ENCODE measurements at regions not wholly inside any gene's neighbourhood (a gene's known extent, or its start where the extent isn't known, plus 50 kb on each side); places are given as distances from the start of the nearest gene placed in this dataset.

DNA sequence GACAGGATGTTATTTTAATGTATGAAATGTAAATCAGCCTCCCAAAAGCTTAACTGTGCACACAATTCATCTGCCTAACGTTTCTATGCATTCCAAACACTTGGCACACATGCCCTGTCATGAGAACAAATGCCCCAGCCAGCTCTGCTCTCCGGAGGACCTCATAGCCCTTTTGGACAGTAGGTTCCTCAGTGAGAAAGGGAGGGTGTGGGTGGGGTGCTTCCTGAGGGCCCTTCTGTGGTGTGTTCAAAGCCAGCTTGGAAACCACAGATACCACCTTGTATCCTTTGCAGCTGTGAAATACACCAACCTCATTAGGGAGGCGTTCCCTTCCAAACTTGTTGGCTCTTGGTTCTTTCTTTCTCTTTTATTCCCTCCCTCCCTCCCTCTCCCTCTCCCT, 102.2 kb upstream of the ASB18 start:
- H3K4me1 ChIP-seq (ENCODE audit: control insufficient read depth in 1 of 2, insufficient read depth in 2 of 2, low read length in 2 of 2): no peaks in the 10 kb centered on the region
- DNase-seq (ENCODE audit: low read depth, low spot score): no peak
- H3K79me2 ChIP-seq (ENCODE audit: insufficient read depth, low read length): no peaks in the 10 kb centered on the region
- H4K20me1 ChIP-seq (ENCODE audit: insufficient read depth): no peaks in the 10 kb centered on the region
- no TSS peak for BruUV-seq (replicated peaks)
- peaks cover 73% of the 10 kb centered on the region for H3K27me3 ChIP-seq (ENCODE audit: insufficient read depth, low read length)
- H3K9me3 ChIP-seq (ENCODE audit: control insufficient read depth in 1 of 2, insufficient read depth in 1 of 2, low read depth in 1 of 2, low read length in 2 of 2): no peaks in the 10 kb centered on the region
- no peak overlapping the region for H3K27ac ChIP-seq (ENCODE audit: low read depth, low read length)
- no peak overlapping the region for H2AFZ ChIP-seq (ENCODE audit: low read depth, low read length, poor library complexity, severe bottlenecking)
- no peak overlapping the region for H3K4me3 ChIP-seq (replicated peaks in 1 of 2; ENCODE audit: low read depth in 1 of 2, low read length in 2 of 2)
- H3K9me2 ChIP-seq (ENCODE audit: insufficient read depth): no peaks in the 10 kb centered on the region
- no peaks in the 10 kb centered on the region; a peak in 1 of 4 replicates for H3K36me3 ChIP-seq (ENCODE audit: control insufficient read depth in 1 of 2, insufficient read depth in 2 of 2, low read length in 2 of 2)
- no peak overlapping the region for H3K4me2 ChIP-seq (ENCODE audit: low read length)
- TF ChIP-seq POLR2A (IDR thresholded peaks at IDR 0.05; ENCODE audit: borderline replicate concordance, extremely low read depth, insufficient read depth, insufficient read length) (no peak), RAD21 (IDR thresholded peaks at IDR 0.05; ENCODE audit: low read depth) (no peak), FOSL1 (IDR thresholded peaks at IDR 0.05; ENCODE audit: low read depth) (no peak), SP1 (IDR thresholded peaks at IDR 0.05; ENCODE audit: low read depth) (no peak), EZH2 (IDR thresholded peaks at IDR 0.05) (no peak), SIN3A (IDR thresholded peaks at IDR 0.05; ENCODE audit: low read depth) (no peak), TCF7L2 (IDR thresholded peaks at IDR 0.05; ENCODE audit: borderline replicate concordance, extremely low read depth, insufficient read depth, insufficient read length) (no peak), POLR2AphosphoS5 (IDR thresholded peaks at IDR 0.05; ENCODE audit: low read depth, low read length) (no peak)
- TF ChIP-seq, protein P1, sequence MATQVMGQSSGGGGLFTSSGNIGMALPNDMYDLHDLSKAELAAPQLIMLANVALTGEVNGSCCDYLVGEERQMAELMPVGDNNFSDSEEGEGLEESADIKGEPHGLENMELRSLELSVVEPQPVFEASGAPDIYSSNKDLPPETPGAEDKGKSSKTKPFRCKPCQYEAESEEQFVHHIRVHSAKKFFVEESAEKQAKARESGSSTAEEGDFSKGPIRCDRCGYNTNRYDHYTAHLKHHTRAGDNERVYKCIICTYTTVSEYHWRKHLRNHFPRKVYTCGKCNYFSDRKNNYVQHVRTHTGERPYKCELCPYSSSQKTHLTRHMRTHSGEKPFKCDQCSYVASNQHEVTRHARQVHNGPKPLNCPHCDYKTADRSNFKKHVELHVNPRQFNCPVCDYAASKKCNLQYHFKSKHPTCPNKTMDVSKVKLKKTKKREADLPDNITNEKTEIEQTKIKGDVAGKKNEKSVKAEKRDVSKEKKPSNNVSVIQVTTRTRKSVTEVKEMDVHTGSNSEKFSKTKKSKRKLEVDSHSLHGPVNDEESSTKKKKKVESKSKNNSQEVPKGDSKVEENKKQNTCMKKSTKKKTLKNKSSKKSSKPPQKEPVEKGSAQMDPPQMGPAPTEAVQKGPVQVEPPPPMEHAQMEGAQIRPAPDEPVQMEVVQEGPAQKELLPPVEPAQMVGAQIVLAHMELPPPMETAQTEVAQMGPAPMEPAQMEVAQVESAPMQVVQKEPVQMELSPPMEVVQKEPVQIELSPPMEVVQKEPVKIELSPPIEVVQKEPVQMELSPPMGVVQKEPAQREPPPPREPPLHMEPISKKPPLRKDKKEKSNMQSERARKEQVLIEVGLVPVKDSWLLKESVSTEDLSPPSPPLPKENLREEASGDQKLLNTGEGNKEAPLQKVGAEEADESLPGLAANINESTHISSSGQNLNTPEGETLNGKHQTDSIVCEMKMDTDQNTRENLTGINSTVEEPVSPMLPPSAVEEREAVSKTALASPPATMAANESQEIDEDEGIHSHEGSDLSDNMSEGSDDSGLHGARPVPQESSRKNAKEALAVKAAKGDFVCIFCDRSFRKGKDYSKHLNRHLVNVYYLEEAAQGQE (IDR thresholded peaks at IDR 0.05; ENCODE audit: low read depth): no peak
- TF ChIP-seq, protein P2, sequence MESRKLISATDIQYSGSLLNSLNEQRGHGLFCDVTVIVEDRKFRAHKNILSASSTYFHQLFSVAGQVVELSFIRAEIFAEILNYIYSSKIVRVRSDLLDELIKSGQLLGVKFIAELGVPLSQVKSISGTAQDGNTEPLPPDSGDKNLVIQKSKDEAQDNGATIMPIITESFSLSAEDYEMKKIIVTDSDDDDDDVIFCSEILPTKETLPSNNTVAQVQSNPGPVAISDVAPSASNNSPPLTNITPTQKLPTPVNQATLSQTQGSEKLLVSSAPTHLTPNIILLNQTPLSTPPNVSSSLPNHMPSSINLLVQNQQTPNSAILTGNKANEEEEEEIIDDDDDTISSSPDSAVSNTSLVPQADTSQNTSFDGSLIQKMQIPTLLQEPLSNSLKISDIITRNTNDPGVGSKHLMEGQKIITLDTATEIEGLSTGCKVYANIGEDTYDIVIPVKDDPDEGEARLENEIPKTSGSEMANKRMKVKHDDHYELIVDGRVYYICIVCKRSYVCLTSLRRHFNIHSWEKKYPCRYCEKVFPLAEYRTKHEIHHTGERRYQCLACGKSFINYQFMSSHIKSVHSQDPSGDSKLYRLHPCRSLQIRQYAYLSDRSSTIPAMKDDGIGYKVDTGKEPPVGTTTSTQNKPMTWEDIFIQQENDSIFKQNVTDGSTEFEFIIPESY (IDR thresholded peaks at IDR 0.05; ENCODE audit: extremely low read depth, insufficient replicate concordance, low read length): no peak
- no peak for ATAC-seq
- RAD21 ChIA-PET (ENCODE audit: low non-redundant PET in 1 of 2, low total read pairs in 2 of 2, uncharacterized antibody in 2 of 2, unreplicated experiment in 2 of 2): no interaction called here
- CTCF ChIA-PET: no interaction called here
- intact Hi-C loops (cut with micrococcal nuclease): no loop called here
- H3K9ac ChIP-seq (ENCODE audit: low read length): no peak overlapping the region
- POLR2A ChIA-PET: no interaction called here
